ENCODE measurements at regions not wholly inside any gene's neighbourhood (a gene's known extent, or its start where the extent isn't known, plus 50 kb on each side); places are given as distances from the start of the nearest gene placed in this dataset.

DNA sequence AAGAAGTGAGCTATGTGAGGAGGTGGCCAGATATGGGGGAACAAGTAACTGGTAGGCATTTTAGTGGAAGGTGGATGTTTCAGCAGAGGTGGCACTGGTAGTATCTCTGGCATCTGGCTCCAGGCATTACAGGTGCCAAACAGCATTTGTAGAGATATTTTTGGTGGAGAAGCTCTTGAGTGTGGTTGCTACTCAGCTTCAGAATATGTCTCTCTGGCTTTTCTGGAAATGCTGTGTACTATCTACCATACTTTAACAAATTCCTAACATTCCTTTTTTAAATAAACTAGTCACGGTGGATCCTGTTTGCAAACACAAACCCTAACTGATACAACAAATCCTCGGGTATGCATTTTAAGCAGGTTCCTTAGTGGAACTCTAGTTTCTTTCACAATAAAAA, 128.0 kb downstream of the BARX2 start:
- Histone ChIP-seq H3K4me1 (no peaks in the 10 kb centered on the region), H3K36me3 (no peaks in the 10 kb centered on the region), H3K4me3 (no peak overlapping the region), H3K9me3 (peaks cover 8% of the 10 kb centered on the region), H3K27ac (no peak overlapping the region), H3K27me3 (ENCODE audit: low read depth) (no peaks in the 10 kb centered on the region)
- ATAC-seq (no peak), DNase-seq (no peak)
- intact Hi-C loops (cut with DNase I): no loop called here
- TF ChIP-seq, protein P1, sequence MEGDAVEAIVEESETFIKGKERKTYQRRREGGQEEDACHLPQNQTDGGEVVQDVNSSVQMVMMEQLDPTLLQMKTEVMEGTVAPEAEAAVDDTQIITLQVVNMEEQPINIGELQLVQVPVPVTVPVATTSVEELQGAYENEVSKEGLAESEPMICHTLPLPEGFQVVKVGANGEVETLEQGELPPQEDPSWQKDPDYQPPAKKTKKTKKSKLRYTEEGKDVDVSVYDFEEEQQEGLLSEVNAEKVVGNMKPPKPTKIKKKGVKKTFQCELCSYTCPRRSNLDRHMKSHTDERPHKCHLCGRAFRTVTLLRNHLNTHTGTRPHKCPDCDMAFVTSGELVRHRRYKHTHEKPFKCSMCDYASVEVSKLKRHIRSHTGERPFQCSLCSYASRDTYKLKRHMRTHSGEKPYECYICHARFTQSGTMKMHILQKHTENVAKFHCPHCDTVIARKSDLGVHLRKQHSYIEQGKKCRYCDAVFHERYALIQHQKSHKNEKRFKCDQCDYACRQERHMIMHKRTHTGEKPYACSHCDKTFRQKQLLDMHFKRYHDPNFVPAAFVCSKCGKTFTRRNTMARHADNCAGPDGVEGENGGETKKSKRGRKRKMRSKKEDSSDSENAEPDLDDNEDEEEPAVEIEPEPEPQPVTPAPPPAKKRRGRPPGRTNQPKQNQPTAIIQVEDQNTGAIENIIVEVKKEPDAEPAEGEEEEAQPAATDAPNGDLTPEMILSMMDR (IDR thresholded peaks at IDR 0.05): no peak

DNA sequence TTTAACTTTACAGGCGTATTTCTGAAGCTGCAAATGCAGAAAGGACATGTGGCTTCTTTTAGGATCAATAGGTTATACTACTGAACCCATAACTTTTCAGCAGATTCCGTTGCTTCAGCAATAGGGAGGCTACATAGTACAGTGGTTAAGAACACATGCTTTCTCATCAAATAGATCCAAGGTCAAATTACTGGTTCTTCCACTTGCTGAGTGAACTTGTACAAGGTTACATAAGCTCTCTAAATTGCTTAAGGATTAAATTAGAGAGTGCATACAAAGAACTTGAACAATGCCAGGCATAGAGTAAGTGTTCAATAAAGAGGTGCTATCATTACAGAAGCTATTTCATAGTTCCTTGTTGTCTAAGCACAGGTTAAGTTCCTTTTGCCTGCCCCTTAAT, 129.6 kb downstream of the BARX2 start:
- H3K36me3 ChIP-seq: no peaks in the 10 kb centered on the region
- DNase-seq: no peak
- H3K9me3 ChIP-seq: peaks cover 8% of the 10 kb centered on the region
- H3K4me3 ChIP-seq: no peak overlapping the region
- peak in 1 of 2 donors; percentile 41 for ATAC-seq
- intact Hi-C loops (cut with DNase I): no loop called here
- TF ChIP-seq, protein P1 (IDR thresholded peaks at IDR 0.05): no peak
- H3K27ac ChIP-seq: no peak overlapping the region
- H3K4me1 ChIP-seq: no peaks in the 10 kb centered on the region
- no peaks in the 10 kb centered on the region for H3K27me3 ChIP-seq (ENCODE audit: low read depth)

DNA sequence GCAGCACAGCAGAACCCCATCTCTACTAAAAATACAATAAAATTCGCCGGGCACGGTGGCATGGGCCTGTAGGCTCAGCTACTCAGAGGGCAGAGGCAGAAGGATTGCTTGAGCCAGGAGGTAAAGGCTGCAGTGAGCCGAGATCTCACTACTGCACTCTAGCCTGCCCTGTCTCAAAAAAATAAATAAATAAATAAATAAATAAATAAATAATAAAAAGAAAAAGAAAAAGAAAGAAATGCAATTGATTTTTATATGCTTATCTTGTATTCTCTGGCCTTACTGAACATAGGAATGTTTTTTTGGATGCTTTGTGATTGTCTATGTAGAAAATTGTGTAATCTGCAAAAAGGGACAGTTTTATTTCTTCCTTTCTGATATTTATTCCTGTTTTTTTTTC, 132.5 kb downstream of the BARX2 start:
- ATAC-seq (no peak), DNase-seq (no peak)
- H3K36me3 ChIP-seq: no peaks in the 10 kb centered on the region
- intact Hi-C loops (cut with DNase I): no loop called here
- no peak overlapping the region for H3K4me3 ChIP-seq
- TF ChIP-seq, protein P1 (IDR thresholded peaks at IDR 0.05): no peak
- H3K4me1 ChIP-seq: no peaks in the 10 kb centered on the region
- no peaks in the 10 kb centered on the region for H3K27me3 ChIP-seq (ENCODE audit: low read depth)
- H3K9me3 ChIP-seq: no peaks in the 10 kb centered on the region
- H3K27ac ChIP-seq: no peak overlapping the region

DNA sequence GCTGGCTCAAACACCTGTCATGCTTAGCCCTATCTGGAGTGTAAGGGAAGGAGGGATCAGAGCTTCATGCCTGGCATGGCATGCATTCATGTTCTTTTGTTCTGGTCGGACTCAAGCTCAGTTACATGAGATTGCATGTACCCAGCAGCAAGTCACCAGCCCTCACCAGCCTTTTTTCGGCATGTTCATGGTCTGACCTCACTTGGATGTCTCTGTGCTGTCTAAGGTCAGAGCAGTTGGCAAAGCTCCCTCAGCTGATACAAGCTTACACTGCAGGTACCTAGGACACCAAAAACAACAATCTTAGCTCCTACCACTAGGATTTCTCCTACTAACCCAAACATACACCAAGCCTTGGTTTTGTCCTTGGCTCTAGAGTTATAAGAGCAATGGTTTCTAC, 152.6 kb downstream of the BARX2 start:
- intact Hi-C loops (cut with DNase I): no loop called here
- peaks cover 1% of the 10 kb centered on the region for H3K9me3 ChIP-seq
- no peak for ATAC-seq
- no peaks in the 10 kb centered on the region for H3K27me3 ChIP-seq (ENCODE audit: low read depth)
- no peaks in the 10 kb centered on the region for H3K4me1 ChIP-seq
- H3K27ac ChIP-seq: no peak overlapping the region
- no peak for DNase-seq
- no peak overlapping the region for H3K4me3 ChIP-seq
- no peaks in the 10 kb centered on the region for H3K36me3 ChIP-seq
- TF ChIP-seq, protein P1 (IDR thresholded peaks at IDR 0.05): no peak

DNA sequence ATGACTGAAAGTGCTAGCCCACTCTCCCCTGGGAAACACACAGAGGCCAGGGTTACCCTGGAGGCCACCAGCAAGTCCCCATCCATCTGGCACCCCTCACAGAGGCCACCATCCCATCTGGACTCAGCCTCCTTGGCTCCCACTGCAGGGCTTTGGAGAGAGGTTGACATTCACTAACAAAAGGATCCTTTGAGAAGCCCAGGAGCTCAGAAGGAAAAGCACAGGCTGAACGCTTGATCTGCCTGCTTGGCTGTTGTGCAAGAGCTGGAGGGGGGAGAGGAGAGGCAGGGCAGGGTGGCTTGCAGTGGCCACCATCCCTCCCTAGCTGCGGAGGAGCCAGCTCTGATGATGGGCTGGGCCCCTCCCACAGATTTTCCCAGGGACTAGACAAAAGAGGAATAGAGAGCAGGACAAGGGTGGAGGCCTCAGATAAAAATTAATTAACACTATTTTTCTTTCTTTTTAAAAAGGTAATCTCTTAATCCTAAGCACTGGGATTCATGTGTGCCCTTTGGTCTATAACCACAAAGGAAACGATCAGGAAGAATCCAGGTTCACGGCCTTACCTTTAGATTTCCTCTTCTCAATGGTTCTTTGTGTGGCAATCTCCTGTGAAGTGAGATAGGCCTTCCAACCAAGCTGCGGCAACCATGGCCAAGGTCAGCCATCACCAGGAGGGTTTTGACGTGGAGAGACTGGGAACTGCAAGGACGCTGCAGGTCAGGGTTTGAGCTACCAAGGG, 154.7 kb downstream of the BARX2 start:
- H3K27me3 ChIP-seq (ENCODE audit: low read depth): no peaks in the 10 kb centered on the region
- H3K36me3 ChIP-seq: no peaks in the 10 kb centered on the region
- DNase-seq (no peak), ATAC-seq (peak in 1 of 2 donors; percentile 19)
- TF ChIP-seq, protein P1 (IDR thresholded peaks at IDR 0.05): no peak
- intact Hi-C loops (cut with DNase I): no loop called here
- H3K4me1 ChIP-seq: no peaks in the 10 kb centered on the region
- no peak overlapping the region for H3K27ac ChIP-seq
- H3K4me3 ChIP-seq: no peak overlapping the region
- peaks cover 2% of the 10 kb centered on the region for H3K9me3 ChIP-seq
